GM21619 (cell line): ENCODE measurements at regions not wholly inside any gene's neighbourhood (a gene's known extent, or its start where the extent isn't known, plus 50 kb on each side); places are given as distances from the start of the nearest gene placed in this dataset.
"Not testable (repeated sequence)": the region's sequence is repeated elsewhere in the genome, so short reads cannot be mapped to it uniquely, and the experiment has no call there.

Experiments
- ATAC-seq: cut with Tn5 transposase; IDR thresholded peaks from one replicate; pipeline ENCODE4 v1.9.1; 2021; ENCODE audit not compliant: unreplicated experiment

- no peak for ATAC-seq
These were observed 53.6 kb upstream of the RPRM start for GRCh38 chr2:153532140-153532539.

- ATAC-seq: not testable (repeated sequence)
These were observed 55.2 kb upstream of the RPRM start for GRCh38 chr2:153533803-153534202.

GRCh38 chr2:153534590-153534989 is 56.0 kb upstream of the RPRM start:
- not testable (repeated sequence) for ATAC-seq

- no peak for ATAC-seq
These were observed 57.6 kb upstream of the RPRM start for GRCh38 chr2:153536115-153536514.

- not testable (repeated sequence) for ATAC-seq
These were observed 59.5 kb upstream of the RPRM start for GRCh38 chr2:153538102-153538501.

GRCh38 chr2:153543635-153544071 is 65.1 kb upstream of the RPRM start:
- ATAC-seq: peak; percentile 81

- ATAC-seq: no peak
These were observed 67.8 kb upstream of the RPRM start for GRCh38 chr2:153546358-153546757.

- no peak for ATAC-seq
These were observed 70.0 kb upstream of the RPRM start for GRCh38 chr2:153548536-153548935.

- ATAC-seq: no peak
These were observed 73.1 kb upstream of the RPRM start for GRCh38 chr2:153551698-153552097.

- no peak for ATAC-seq
These were observed 78.6 kb upstream of the RPRM start for GRCh38 chr2:153557211-153557610.

- no peak for ATAC-seq
These were observed 79.2 kb upstream of the RPRM start for GRCh38 chr2:153557714-153558113.

GRCh38 chr2:153558247-153558646 is 79.7 kb upstream of the RPRM start:
- no peak for ATAC-seq

- no peak for ATAC-seq
These were observed 88.8 kb upstream of the RPRM start for GRCh38 chr2:153567367-153567766.

GRCh38 chr2:153568105-153568504 is 89.5 kb upstream of the RPRM start:
- no peak for ATAC-seq

- no peak for ATAC-seq
These were observed 96.8 kb upstream of the RPRM start for GRCh38 chr2:153575171-153575853.

GRCh38 chr2:153584244-153584643 is 105.7 kb upstream of the RPRM start:
- ATAC-seq: no peak

GRCh38 chr2:153588408-153588807 is 109.8 kb upstream of the RPRM start:
- ATAC-seq: no peak

GRCh38 chr2:153589586-153589985 is 111.0 kb upstream of the RPRM start:
- no peak for ATAC-seq

GRCh38 chr2:153593086-153593485 is 114.5 kb upstream of the RPRM start:
- not testable (repeated sequence) for ATAC-seq

- ATAC-seq: no peak
These were observed 117.4 kb upstream of the RPRM start for GRCh38 chr2:153595939-153596338.

- ATAC-seq: no peak
These were observed 123.2 kb upstream of the RPRM start for GRCh38 chr2:153601812-153602211.

GRCh38 chr2:153604133-153604532 is 125.6 kb upstream of the RPRM start:
- no peak for ATAC-seq

GRCh38 chr2:153606623-153607022 is 128.1 kb upstream of the RPRM start:
- ATAC-seq: no peak
